HL-60 (cell line): ENCODE measurements at regions not wholly inside any gene's neighbourhood (a gene's known extent, or its start where the extent isn't known, plus 50 kb on each side); places are given as distances from the start of the nearest gene placed in this dataset.

Experiments used
- DNase-seq, 2 experiments: peaks; one replicate each; pipeline ENCODE4 v3.0.0-alpha.2; 2010 to 2020; ENCODE audit warnings: low read depth in 1 of 2, low spot score in 1 of 2
- H3K27ac ChIP-seq: fragments of 250-450 bp; sonication (Bioruptor Pico); replicated peaks from 2 replicates; pipeline ENCODE4 v1.5.1; 2020; ENCODE audit warnings: mild to moderate bottlenecking, moderate library complexity
- H3K27me3 ChIP-seq: fragments of 250-450 bp; sonication (Bioruptor Pico); 2 replicates; pipeline ENCODE4 v1.5.1; 2021; ENCODE audit warnings: mild to moderate bottlenecking, moderate library complexity; ENCODE audit not compliant: insufficient read depth, poor library complexity, severe bottlenecking
- H3K4me3 ChIP-seq: replicated peaks from 2 replicates; pipeline ENCODE4 v1.5.1; 2011; ENCODE audit warnings: mild to moderate bottlenecking, control low read depth, low read length; ENCODE audit not compliant: insufficient read depth
- CTCF ChIP-seq: IDR thresholded peaks from one replicate; pipeline ENCODE4 v1.5.1; 2011; ENCODE audit warnings: low read length, control low read depth, inconsistent platforms; ENCODE audit not compliant: insufficient read depth
- GABPA ChIP-seq: IDR thresholded peaks from 2 replicates; pipeline ENCODE4 v1.6.1; 2012; ENCODE audit warnings: low read depth
- POLR2AphosphoS5 ChIP-seq: IDR thresholded peaks from 2 replicates; pipeline ENCODE4 v1.6.1; 2012; ENCODE audit warnings: low read depth
- SPI1 ChIP-seq: IDR thresholded peaks from 2 replicates; pipeline ENCODE4 v1.6.1; 2012; ENCODE audit warnings: low read depth, mild to moderate bottlenecking, borderline replicate concordance
- TF ChIP-seq, protein P1 (sequence below): IDR thresholded peaks from 2 replicates; pipeline ENCODE4 v1.6.1; 2012; ENCODE audit warnings: low read depth; ENCODE audit not compliant: insufficient replicate concordance

GRCh38 chr2:7201851-7202250 is 284.6 kb downstream of the RNF144A start:
- TF ChIP-seq POLR2AphosphoS5: no peak
- no peak for TF ChIP-seq CTCF
- TF ChIP-seq GABPA: no peak
- TF ChIP-seq, protein P1, sequence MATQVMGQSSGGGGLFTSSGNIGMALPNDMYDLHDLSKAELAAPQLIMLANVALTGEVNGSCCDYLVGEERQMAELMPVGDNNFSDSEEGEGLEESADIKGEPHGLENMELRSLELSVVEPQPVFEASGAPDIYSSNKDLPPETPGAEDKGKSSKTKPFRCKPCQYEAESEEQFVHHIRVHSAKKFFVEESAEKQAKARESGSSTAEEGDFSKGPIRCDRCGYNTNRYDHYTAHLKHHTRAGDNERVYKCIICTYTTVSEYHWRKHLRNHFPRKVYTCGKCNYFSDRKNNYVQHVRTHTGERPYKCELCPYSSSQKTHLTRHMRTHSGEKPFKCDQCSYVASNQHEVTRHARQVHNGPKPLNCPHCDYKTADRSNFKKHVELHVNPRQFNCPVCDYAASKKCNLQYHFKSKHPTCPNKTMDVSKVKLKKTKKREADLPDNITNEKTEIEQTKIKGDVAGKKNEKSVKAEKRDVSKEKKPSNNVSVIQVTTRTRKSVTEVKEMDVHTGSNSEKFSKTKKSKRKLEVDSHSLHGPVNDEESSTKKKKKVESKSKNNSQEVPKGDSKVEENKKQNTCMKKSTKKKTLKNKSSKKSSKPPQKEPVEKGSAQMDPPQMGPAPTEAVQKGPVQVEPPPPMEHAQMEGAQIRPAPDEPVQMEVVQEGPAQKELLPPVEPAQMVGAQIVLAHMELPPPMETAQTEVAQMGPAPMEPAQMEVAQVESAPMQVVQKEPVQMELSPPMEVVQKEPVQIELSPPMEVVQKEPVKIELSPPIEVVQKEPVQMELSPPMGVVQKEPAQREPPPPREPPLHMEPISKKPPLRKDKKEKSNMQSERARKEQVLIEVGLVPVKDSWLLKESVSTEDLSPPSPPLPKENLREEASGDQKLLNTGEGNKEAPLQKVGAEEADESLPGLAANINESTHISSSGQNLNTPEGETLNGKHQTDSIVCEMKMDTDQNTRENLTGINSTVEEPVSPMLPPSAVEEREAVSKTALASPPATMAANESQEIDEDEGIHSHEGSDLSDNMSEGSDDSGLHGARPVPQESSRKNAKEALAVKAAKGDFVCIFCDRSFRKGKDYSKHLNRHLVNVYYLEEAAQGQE: no peak
- no peak for DNase-seq
- no peak overlapping the region for H3K27ac ChIP-seq
- H3K27me3 ChIP-seq: no peaks in the 10 kb centered on the region
- no peak overlapping the region for H3K4me3 ChIP-seq

DNA sequence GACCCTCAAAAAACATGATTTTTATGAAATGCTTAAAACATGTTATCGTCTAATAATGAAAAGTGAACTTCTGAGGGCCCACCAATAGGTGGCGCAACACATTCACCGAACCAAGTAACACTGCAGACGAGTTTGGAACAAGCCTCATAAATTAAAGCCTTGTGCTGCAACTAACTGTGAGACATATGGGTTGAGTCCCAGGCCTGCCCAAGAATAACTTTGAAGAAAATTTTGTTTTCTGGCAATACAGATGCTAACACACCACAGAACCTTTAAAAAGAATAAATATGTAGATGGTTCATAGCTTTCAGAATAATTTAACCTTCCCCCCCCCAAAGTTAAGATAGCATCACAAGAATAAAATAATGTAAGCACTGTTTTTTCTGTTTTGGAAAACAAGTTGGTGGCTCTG is 285.9 kb downstream of the RNF144A start:
- H3K4me3 ChIP-seq: no peak overlapping the region
- peak; percentile 3 to 43 for DNase-seq
- no peaks in the 10 kb centered on the region for H3K27me3 ChIP-seq
- TF ChIP-seq POLR2AphosphoS5 (no peak), CTCF (peak; percentile 87), SPI1 (no peak)
- H3K27ac ChIP-seq: no peak overlapping the region

DNA sequence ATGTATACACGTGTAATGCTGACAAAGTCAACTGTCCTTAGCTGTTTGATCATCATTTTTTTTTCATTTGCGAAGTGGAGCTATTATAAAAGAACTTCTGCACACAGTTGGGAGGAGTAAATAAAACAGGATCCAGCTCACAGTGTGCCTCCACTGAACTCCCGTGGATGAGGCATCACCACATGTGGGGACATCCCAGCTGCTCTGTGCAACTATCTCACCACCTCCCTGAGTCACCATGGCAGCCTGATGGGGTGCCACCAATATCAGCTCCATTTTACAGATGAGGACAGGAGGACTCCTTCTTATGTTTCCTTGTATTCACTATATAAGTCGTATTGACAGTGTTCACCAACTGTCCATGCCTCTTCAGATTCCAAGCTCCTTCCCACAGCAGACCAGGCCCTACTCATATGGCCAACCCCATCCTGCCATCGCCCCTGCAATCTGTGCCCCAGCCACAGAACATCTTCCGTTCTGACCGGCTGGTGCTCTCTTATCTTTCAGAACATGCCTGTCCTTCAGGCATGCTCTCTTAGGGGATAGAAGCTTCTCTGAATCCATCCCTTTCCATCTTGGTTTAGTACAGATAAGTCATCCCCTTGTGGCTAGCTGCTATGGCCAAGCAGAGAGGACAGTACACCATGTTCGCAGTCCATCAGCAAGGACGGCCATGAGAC is 288.1 kb downstream of the RNF144A start:
- H3K4me3 ChIP-seq: no peak overlapping the region
- DNase-seq: no peak
- H3K27ac ChIP-seq: no peak overlapping the region
- TF ChIP-seq, protein P1: no peak
- TF ChIP-seq POLR2AphosphoS5: no peak
- no peak for TF ChIP-seq CTCF
- TF ChIP-seq GABPA: no peak
- TF ChIP-seq SPI1: no peak
- no peaks in the 10 kb centered on the region for H3K27me3 ChIP-seq
